OCI-M1 (cell line): ENCODE measurements at regions not wholly inside any gene's neighbourhood (a gene's known extent, or its start where the extent isn't known, plus 50 kb on each side); places are given as distances from the start of the nearest gene placed in this dataset.
A peak's percentile ranks its signal among the peaks of the same experiment; 100 is the strongest.

Source experiments
- DNase-seq: peaks from one replicate; lab custom pipeline; 2025; lab: John Stamatoyannopoulos, UW

GRCh38 chr5:5005353-5005752 is 134.8 kb upstream of the ADAMTS16 start:
- no peak for DNase-seq

- no peak for DNase-seq
These were observed 133.6 kb upstream of the ADAMTS16 start for GRCh38 chr5:5006548-5006947.

DNA sequence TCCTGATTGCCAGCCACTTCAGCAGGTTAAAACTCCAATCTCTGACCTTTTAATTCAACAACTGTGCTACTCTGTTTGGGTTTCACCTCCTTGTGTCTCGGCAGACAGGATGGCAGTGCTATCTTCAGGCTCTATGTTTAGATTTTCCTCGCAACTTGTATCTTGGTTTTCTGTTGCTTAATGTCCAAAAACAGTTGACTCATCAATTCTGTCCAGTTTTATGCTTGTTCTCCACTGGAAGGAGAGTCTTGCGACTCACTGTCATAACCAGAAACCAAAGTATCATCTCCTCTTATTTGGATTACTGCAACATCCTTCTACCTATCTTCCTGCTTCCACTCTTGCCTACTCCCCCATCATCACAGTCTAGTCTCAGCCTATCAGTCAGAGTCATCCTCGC is 130.9 kb upstream of the ADAMTS16 start:
- no peak for DNase-seq

DNA sequence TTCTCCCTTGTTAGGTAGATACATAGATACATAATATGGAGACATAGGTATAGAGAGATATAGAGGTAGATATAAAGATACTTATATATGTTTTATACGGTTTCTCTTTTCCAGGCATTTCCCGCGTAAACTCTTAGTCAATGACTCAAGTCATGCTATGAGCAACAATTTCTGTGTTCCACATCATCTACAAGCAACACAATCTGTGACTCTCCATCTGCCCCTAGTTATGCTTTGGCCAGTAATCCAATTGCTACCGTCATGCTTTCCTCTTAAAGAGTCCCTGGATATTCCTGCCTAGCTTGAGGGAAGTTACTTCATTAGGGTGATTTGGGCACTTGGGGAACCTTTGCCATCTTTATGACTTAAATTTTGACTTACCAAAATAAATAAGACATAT is 129.0 kb upstream of the ADAMTS16 start:
- DNase-seq, result no peak

GRCh38 chr5:5014586-5015235 is 125.4 kb upstream of the ADAMTS16 start:
- DNase-seq, result no peak

DNA sequence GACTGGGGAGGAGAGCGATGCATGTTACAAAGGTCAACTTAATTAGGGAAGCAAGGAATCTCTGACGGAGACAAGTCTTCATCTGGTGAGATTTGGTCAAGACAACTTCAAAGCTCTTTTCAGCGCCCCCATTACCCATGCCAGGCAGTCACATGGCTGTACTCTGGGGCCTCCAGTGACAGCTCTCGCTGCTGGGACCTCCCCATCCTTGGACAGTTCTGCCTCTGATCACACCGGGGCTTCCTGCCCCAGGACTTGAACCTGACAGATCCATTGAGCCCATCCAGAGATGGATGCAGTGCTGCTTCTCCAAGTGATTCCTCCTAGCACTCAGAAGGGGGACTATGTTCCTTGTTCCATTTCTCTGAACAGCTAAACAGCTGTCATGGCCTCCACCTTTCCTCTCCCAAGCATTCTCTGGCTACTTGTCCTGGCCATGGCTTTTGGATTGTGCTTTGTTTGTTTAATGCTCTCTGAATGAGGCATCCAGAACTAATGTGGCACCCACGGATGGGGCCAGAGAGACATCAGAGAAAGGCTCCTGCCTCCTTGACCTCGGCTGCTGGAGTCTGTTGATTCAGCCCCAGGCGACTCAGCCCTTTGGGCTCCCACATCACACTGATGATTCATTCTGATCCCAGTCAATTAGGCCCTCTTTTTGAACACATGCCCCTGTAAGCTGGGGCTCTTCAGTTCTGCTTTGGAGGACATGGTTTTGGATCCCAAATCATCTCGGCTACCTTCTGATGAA is 122.1 kb upstream of the ADAMTS16 start:
- no peak for DNase-seq

GRCh38 chr5:5018578-5018970 is 121.6 kb upstream of the ADAMTS16 start:
- DNase-seq, result no peak

GRCh38 chr5:5021436-5021835 is 118.7 kb upstream of the ADAMTS16 start:
- no peak for DNase-seq

DNA sequence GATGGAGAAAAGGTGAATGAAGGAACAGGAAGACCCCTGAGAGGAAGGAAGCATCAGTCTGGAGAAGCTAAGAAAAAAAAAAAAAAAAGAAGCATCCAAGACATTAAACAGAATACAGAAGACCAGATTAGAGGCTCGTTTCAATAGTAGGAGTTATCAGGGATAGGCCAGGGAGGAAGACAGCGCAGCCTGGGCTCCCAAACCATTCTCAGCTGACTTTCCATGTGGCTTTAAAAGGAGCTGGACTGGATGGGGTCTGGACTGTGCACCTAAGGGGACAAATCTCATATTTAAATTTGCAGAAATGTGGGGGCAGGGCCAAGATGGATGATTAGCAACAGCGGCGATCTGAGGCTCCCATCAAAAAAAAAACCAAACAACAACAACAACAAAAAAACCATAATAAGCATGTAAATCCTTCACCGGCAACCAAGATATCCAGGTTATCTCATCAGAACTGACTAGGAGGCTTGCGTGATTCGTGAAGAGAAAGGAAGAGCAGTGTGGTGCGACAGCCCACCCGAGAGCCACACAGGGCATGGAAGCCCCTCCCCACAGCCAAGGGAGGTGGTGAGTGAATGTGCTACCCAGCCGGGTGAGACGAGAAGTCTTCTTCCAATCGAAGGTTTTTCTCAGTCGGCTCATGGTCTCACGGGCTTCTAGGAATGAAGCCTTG is 114.9 kb upstream of the ADAMTS16 start:
- no peak for DNase-seq

GRCh38 chr5:5025774-5026408 is 114.2 kb upstream of the ADAMTS16 start:
- peak; percentile 84 for DNase-seq

DNA sequence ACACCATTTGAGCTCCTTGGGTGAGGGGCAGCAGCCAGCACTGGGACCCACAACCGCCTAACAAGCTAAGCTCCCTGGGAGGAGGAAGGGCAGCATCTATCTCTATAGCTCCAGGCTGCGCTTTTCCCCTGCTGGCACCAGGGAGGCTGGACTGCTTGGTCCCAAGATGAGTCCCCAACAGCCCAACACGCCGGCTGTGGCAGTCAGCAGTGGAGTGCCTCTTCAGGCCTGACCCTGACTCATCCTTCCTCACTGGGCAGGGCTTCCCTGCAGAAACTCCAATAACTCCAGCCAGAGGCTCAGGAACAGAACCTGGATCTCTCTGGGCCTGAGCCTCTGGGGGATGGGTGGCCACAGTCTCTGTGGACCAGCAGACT is 113.7 kb upstream of the ADAMTS16 start:
- DNase-seq, result no peak

GRCh38 chr5:5031665-5032064 is 108.5 kb upstream of the ADAMTS16 start:
- no peak for DNase-seq

- DNase-seq, result no peak
These were observed 102.5 kb upstream of the ADAMTS16 start for GRCh38 chr5:5037674-5038073.

GRCh38 chr5:5039918-5040317 is 100.2 kb upstream of the ADAMTS16 start:
- no peak for DNase-seq

DNA sequence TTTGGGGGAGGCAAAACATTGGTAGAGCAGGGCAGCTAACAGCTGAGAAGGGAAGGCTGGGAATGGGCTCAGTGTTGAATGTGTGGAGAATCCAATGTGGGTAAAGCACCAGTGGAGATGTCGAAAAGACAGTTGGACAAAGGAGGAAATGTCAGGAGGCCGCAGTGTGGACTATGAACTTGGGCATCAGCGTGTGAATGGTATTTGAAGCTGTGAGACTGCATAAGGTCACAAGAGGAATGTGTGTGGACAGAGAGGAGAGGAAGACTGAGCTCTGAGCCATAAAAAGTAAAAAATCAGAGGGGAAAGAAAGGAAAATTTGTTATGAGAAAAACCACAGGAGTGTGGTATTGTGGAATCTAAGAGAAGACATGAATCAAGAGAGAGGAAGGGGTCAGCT is 99.4 kb upstream of the ADAMTS16 start:
- DNase-seq, result no peak

GRCh38 chr5:5042806-5043205 is 97.3 kb upstream of the ADAMTS16 start:
- no peak for DNase-seq

DNA sequence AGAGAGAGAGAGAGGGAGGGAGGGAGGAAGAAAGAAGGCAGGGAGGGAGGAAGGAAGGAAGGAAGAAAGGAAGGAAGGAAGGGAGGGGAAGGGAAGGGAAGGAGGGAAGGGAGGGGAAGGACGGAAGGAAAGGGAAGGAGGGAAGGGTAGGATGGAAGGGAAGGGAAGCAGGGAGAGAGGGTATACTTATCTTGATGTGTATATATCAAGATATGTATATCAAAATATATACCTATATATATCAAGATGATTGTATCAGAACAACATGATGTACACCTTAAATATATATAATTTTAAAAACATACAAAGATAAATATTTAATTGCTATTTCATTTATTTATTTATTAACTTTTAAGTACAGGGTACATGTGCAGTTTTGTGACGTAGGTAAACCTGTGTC is 96.8 kb upstream of the ADAMTS16 start:
- DNase-seq, result no peak

DNA sequence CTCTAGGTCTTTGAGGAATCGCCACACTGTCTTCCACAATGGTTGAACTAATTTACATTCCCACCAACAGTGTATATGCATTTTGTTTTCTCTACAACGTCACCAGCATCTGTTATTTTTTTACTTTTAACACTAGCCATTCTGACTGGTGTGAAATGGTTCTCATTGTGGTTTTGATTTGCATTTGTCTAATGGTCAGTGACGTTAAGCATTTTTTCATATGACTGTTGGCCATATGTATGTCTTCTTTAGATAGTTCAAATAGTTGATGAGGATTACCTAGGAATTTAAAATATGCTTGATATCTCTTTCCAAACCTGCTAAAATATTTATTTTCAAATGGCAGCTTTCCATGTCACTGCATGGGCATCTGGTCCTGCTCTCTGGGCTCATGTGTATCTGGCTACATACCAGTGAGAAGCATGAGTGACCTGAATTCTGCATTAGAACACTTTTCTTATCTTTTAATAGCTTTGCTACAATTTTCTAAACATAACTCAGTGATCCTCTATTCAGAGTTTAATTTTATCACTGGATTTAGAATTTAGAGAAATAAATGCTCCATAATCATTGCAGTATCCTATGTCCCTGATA is 95.8 kb upstream of the ADAMTS16 start:
- no peak for DNase-seq

GRCh38 chr5:5046680-5047502 is 93.2 kb upstream of the ADAMTS16 start:
- no peak for DNase-seq

GRCh38 chr5:5050801-5051200 is 89.3 kb upstream of the ADAMTS16 start:
- DNase-seq, result no peak

DNA sequence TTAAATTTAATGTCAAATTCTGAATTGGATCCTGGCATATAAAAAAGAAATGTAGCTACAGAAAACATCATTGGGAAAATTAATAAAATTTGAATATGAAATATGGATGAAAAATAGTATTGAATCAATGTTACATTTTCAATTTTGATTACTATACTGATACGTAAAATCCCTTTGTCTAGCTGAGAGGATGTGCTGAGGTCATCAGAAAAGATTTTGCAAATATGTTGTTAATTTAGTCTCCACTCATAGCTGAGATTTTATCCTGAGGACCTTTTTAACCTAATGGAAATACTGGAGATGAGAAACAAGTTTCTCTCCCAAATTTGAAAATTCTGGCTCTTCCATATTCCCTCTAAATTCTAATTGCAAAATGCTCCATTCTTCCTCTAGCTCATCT is 84.4 kb upstream of the ADAMTS16 start:
- no peak for DNase-seq

GRCh38 chr5:5061836-5062235 is 78.3 kb upstream of the ADAMTS16 start:
- no peak for DNase-seq
